Choroid plexus epithelial cell (primary cell): ENCODE measurements at regions not wholly inside any gene's neighbourhood (a gene's known extent, or its start where the extent isn't known, plus 50 kb on each side); places are given as distances from the start of the nearest gene placed in this dataset.

Experiments used
- DNase-seq: peaks from one replicate; pipeline ENCODE4 v3.0.0-alpha.2; 2010; ENCODE audit warnings: low read depth
- H3K4me3 ChIP-seq: 2 replicates; pipeline ENCODE4 v1.5.1; 2011; ENCODE audit warnings: low read depth, mild to moderate bottlenecking, control low read depth, low read length, moderate library complexity
- CTCF ChIP-seq: conservative IDR thresholded peaks from 2 replicates; pipeline ENCODE4 v1.5.1; 2011; ENCODE audit warnings: low read depth, mild to moderate bottlenecking, control low read depth, inconsistent platforms, low read length, moderate library complexity

DNA sequence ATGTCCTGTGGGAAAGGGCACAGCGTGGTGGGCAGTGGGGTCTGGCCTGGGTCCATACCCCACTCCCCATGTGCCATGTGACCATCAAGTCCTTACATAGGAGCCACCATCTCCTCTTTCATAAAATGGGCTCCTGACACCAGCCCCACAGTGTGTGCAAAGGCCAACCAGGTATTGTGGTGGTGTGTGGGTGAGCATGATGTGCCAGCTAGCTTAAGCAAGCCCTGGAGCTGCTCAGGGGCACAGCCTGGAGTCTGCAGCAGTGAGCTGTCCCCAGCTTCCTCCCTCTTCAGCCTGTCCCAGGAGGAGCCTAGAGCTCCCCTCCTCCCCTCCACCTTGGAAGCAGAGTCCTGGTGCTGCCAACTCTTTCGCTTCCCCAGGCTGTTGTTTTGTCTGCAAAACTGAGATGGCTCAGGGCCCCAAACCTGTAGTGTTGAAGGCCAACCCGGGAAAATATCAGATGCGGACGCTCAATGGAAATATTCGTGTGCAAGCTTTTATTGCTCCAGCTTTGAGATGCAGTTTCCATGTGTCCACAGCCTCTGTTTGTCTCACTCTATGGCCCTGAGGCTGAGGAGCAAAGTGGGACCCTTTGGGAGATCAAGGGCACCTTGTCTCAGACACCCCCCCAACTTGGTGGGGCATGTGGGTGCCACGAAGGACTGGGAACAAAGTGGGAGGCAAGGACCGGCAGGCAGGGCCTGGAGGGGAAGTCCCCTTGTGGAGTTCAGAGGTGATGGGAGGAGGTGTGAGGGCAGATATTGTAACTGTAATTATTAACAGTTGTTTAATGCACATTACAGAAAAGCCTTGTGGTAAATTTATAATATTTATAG is 92.6 kb downstream of the CTTN start:
- H3K4me3 ChIP-seq, result no peak overlapping the region
- TF ChIP-seq CTCF, result no peak
- no peak for DNase-seq

DNA sequence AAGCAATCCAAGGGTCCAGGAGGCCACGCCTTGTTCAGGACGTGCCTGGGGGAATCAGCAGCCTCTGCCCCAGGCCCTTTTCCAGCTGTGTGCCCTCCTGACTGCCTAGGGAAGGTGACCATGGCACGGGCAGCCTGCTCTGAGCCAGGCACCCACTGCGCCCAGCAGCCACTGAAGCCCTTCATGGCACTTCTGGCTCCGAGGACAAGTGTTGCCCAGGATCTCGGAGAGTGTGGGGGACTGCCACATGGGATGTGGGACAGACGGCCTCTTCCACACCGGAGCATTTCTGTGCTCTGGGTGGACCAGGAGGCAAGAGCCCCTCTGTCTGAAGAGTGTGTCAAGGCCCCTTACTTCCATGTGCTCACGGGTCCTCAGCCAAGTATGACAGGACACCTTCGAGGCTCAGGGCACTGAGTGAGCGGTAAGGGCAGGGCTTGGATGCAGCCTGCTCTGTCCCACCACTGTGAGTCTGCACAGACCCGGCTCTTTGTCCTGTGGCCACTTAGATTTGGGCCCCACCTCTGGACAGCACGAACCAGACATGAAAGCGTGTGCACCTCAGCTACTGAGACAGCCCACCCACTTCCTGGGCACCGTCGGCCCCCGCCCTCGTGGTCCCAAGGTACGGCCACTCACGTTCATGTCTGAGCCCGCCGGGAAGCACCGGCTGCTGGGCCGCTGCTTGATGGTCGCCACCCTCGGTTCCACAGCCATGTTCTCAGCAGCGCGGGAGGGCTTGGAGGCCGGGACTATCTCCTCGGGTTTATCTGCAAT is 93.6 kb downstream of the CTTN start:
- H3K4me3 ChIP-seq, result no peak overlapping the region
- no peak for DNase-seq
- no peak for TF ChIP-seq CTCF

DNA sequence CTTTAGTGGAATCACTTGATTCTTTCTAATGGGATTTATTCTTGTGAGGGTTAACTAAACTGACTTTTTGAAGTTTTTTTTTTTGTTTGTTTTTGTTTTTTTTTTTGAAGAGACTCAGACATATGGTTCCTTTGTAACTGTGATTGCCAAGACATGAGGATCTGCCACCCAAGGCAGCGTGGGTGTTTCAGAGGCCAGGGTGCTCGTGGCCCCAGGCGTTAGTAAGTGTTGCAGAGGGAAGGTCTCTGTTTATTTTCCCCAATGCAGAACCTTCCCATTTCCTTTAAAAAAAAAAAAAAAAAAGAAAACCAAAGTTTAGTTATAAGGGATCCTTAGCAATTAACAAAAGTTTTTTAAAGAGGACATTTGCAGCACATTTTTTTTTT is 94.8 kb downstream of the CTTN start:
- DNase-seq, result no peak
- H3K4me3 ChIP-seq, result no peak overlapping the region
- TF ChIP-seq CTCF, result no peak

DNA sequence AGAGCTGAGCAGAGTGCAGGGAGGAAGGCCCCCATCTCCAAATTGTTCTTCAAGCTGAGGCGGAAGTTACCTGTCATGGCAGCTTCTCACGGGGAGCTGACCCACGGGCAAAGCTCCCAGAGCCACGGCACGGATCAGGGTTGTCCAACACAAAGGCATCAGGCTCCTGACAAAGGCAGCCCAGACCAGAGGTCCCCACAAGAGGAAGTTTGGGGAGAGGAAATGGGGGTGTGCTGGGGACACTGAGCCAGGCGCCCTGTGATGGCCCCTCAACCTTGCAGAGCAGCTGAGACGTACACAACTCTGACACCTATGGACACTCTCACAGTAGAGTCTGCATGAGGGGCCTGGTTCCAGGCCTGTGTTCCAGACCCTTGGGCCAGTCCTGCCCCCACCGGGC is 95.6 kb downstream of the CTTN start:
- no peak overlapping the region for H3K4me3 ChIP-seq
- DNase-seq, result no peak
- no peak for TF ChIP-seq CTCF

- TF ChIP-seq CTCF, result no peak
- no peak overlapping the region for H3K4me3 ChIP-seq
- no peak for DNase-seq
Measured at GRCh38 chr11:70494559-70495350, 96.4 kb downstream of the CTTN start.

DNA sequence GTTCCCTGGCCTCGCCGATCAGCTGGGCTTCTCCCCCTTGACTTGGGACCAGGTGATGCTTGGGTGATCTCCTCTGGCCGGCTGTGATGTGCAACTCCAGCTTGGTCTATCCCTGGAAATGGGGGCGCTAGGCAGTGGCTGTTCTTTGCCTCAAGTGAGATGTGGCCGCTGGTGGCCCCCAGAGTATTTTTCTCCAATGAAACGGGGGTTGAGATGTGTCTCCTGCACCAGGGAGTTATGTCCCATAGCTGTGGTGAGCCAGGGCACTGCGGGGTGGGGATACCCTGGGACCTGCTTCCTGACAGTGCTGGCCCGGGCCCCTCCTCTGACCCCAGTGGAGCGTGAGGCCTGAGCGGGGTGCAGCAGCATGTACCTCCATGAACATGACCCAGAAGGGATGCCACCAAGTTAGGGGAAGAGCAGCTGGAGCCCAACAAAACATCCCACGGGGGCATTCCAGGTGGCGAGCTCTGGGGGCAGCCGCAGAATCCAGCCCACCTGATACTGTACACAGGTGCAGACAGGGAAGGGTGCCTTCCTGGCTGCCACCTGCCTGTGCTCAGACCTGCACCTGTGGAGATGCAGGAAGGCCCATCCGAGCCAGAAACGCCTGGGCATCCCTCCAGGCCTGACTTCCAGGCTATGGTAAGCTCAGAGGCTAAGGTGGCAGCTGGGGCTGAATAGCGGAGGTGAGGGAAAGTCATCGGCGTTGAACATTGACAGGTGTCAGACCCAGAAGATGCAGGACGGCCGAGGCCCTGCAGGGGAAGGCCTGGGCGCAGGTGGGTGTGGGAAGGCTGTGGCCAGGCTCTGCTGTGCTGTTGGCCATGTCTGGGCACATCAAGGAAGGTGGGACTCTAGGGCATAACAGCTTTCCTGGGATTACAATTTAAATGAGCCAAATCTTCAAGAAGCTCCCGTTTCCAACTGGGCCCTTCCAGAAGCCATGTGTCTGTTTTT is 97.3 kb downstream of the CTTN start:
- H3K4me3 ChIP-seq, result no peak overlapping the region

More for the DNA sequence above, 97.3 kb downstream of the CTTN start:
- DNase-seq, result no peak
- no peak for TF ChIP-seq CTCF
